ENCODE measurements at regions not wholly inside any gene's neighbourhood (a gene's known extent, or its start where the extent isn't known, plus 50 kb on each side); places are given as distances from the start of the nearest gene placed in this dataset.

DNA sequence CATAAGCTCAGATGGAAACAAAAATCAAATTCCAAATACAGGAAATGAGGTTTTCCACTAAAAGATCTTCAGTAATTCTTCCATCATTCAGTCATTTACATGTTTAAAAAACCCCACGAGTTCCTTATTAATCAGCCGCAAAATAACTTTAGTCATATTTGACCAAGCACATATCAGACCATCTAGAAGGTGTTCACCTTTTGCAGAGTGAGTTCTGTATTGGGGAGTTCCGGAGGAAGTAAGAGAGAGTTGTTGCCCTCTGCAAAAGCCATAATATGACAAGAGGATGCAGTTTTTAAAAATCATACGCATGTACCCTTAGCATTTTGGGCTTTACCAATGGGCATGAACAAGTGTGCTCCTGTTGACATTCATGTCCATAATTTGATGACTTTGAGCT is 61.6 kb downstream of the CCR1 start:
- TF ChIP-seq, protein P1, sequence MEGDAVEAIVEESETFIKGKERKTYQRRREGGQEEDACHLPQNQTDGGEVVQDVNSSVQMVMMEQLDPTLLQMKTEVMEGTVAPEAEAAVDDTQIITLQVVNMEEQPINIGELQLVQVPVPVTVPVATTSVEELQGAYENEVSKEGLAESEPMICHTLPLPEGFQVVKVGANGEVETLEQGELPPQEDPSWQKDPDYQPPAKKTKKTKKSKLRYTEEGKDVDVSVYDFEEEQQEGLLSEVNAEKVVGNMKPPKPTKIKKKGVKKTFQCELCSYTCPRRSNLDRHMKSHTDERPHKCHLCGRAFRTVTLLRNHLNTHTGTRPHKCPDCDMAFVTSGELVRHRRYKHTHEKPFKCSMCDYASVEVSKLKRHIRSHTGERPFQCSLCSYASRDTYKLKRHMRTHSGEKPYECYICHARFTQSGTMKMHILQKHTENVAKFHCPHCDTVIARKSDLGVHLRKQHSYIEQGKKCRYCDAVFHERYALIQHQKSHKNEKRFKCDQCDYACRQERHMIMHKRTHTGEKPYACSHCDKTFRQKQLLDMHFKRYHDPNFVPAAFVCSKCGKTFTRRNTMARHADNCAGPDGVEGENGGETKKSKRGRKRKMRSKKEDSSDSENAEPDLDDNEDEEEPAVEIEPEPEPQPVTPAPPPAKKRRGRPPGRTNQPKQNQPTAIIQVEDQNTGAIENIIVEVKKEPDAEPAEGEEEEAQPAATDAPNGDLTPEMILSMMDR (conservative IDR thresholded peaks at IDR 0.05): no peak
- TF ChIP-seq ZFX (IDR thresholded peaks at IDR 0.05): no peak
